H9 (cell line): ENCODE measurements at regions not wholly inside any gene's neighbourhood (a gene's known extent, or its start where the extent isn't known, plus 50 kb on each side); places are given as distances from the start of the nearest gene placed in this dataset.

Experiments used
- DNase-seq: peaks from one replicate; pipeline ENCODE4 v3.0.0-alpha.2; 2017
- H2AFZ ChIP-seq: one replicate; pipeline ENCODE4 v1.6.1; 2013; ENCODE audit warnings: mild to moderate bottlenecking, low read length, control low read depth, moderate library complexity
- H2AK5ac ChIP-seq: 2 replicates; pipeline ENCODE4 v1.6.1; 2013; ENCODE audit warnings: low read length, control low read depth, mixed read lengths; ENCODE audit not compliant: insufficient read length
- H2BK120ac ChIP-seq: one replicate; pipeline ENCODE4 v1.6.1; 2013; ENCODE audit warnings: low read depth, mild to moderate bottlenecking, low read length, control low read depth, inconsistent platforms; ENCODE audit not compliant: poor library complexity, severe bottlenecking
- H2BK12ac ChIP-seq: 2 replicates; pipeline ENCODE4 v1.6.1; 2013; ENCODE audit warnings: low read length, control low read depth, mixed read lengths, low read depth; ENCODE audit not compliant: insufficient read length
- H2BK15ac ChIP-seq: 2 replicates; pipeline ENCODE4 v1.6.1; 2013; ENCODE audit warnings: low read depth, low read length, control low read depth
- H2BK20ac ChIP-seq: one replicate; pipeline ENCODE4 v1.6.1; 2013; ENCODE audit warnings: low read depth, mild to moderate bottlenecking, low read length, control low read depth, inconsistent platforms; ENCODE audit not compliant: poor library complexity, severe bottlenecking
- H2BK5ac ChIP-seq: 2 replicates; pipeline ENCODE4 v1.6.1; 2013; ENCODE audit warnings: low read length, control low read depth, mixed read lengths; ENCODE audit not compliant: insufficient read length
- H3K14ac ChIP-seq: 2 replicates; pipeline ENCODE4 v1.6.1; 2013; ENCODE audit warnings: low read length, control low read depth; ENCODE audit not compliant: insufficient read depth
- H3K18ac ChIP-seq: 2 replicates; pipeline ENCODE4 v1.6.1; 2013; ENCODE audit warnings: low read depth, mild to moderate bottlenecking, mixed read lengths, low read length, control low read depth; ENCODE audit not compliant: insufficient read length
- H3K23ac ChIP-seq: 2 replicates; pipeline ENCODE4 v1.6.1; 2013; ENCODE audit warnings: low read length, control low read depth, mixed read lengths, low read depth; ENCODE audit not compliant: insufficient read length
- H3K23me2 ChIP-seq: 2 replicates; pipeline ENCODE4 v1.6.1; 2013; ENCODE audit warnings: low read depth, mild to moderate bottlenecking, mixed read lengths, low read length, control low read depth; ENCODE audit not compliant: insufficient read length, poor library complexity, severe bottlenecking
- H3K27ac ChIP-seq: 2 replicates; pipeline ENCODE4 v1.5.1; 2013; ENCODE audit warnings: low read length, control low read depth, mixed read lengths, low read depth; ENCODE audit not compliant: insufficient read length
- H3K27me3 ChIP-seq: 2 replicates; pipeline ENCODE4 v1.6.1; 2013; ENCODE audit warnings: low read length, control low read depth, inconsistent platforms; ENCODE audit not compliant: insufficient read depth
- H3K4ac ChIP-seq: 2 replicates; pipeline ENCODE4 v1.6.1; 2013; ENCODE audit warnings: low read depth, mild to moderate bottlenecking, control low read depth, inconsistent platforms, low read length, moderate library complexity
- H3K4me1 ChIP-seq: 2 replicates; pipeline ENCODE4 v1.6.1; 2013; ENCODE audit warnings: low read length, control low read depth, inconsistent platforms; ENCODE audit not compliant: insufficient read depth
- H3K4me2 ChIP-seq: 2 replicates; pipeline ENCODE4 v1.6.1; 2013; ENCODE audit warnings: low read length, control low read depth, mixed read lengths; ENCODE audit not compliant: insufficient read length, insufficient read depth
- H3K56ac ChIP-seq: 2 replicates; pipeline ENCODE4 v1.6.1; 2013; ENCODE audit warnings: low read depth, mild to moderate bottlenecking, mixed read lengths, low read length, control low read depth; ENCODE audit not compliant: insufficient read length
- H3K79me1 ChIP-seq: 2 replicates; pipeline ENCODE4 v1.6.1; 2013; ENCODE audit warnings: low read depth, mild to moderate bottlenecking, moderate library complexity, low read length, control low read depth, inconsistent platforms; ENCODE audit not compliant: insufficient read depth, poor library complexity, severe bottlenecking
- H3K79me2 ChIP-seq: 2 replicates; pipeline ENCODE4 v1.6.1; 2013; ENCODE audit warnings: low read length, control low read depth, inconsistent platforms; ENCODE audit not compliant: insufficient read depth
- H3K9ac ChIP-seq: 2 replicates; pipeline ENCODE4 v1.6.1; 2013; ENCODE audit warnings: low read length, control low read depth, mixed read lengths; ENCODE audit not compliant: insufficient read length; ENCODE audit errors: extremely low read depth
- H3K9me3 ChIP-seq: one replicate; pipeline ENCODE4 v1.6.1; 2013; ENCODE audit warnings: low read depth, low read length, inconsistent platforms; ENCODE audit not compliant: control insufficient read depth
- H3T11ph ChIP-seq: one replicate; pipeline ENCODE4 v1.6.1; 2013; ENCODE audit warnings: mild to moderate bottlenecking, low read length, control low read depth, inconsistent platforms
- H4K20me1 ChIP-seq: one replicate; pipeline ENCODE4 v1.6.1; 2013; ENCODE audit not compliant: control insufficient read depth, insufficient read length, insufficient read depth
- H4K5ac ChIP-seq: 2 replicates; pipeline ENCODE4 v1.6.1; 2013; ENCODE audit warnings: low read depth, mild to moderate bottlenecking, mixed read lengths, low read length, control low read depth; ENCODE audit not compliant: insufficient read length
- H4K8ac ChIP-seq: replicated peaks from 2 replicates; pipeline ENCODE4 v1.6.1; 2013; ENCODE audit warnings: low read length, control low read depth, mixed read lengths, low read depth; ENCODE audit not compliant: insufficient read length
- H4K91ac ChIP-seq: 2 replicates; pipeline ENCODE4 v1.6.1; 2013; ENCODE audit warnings: low read depth, mild to moderate bottlenecking, moderate library complexity, mixed read lengths, low read length, control low read depth; ENCODE audit not compliant: insufficient read length
- H3K27ac Mint-ChIP-seq, 3 experiments: 2 replicates in 2 of 3; 3 replicates in 1 of 3; pipeline ENCODE4 v1.8.0; 2020 to 2021; ENCODE audit warnings: mixed read lengths in 3 of 3, mild to moderate bottlenecking in 1 of 3, moderate library complexity in 1 of 3
- H3K27me3 Mint-ChIP-seq: 2 replicates; pipeline ENCODE4 v1.8.0; 2021; ENCODE audit warnings: low read depth, mild to moderate bottlenecking, moderate library complexity, mixed read lengths
- H3K36me3 Mint-ChIP-seq, 3 experiments: 2 replicates in 2 of 3; 3 replicates in 1 of 3; pipeline ENCODE4 v1.8.0; 2020 to 2021; ENCODE audit warnings: low read depth in 3 of 3, mixed read lengths in 3 of 3; ENCODE audit not compliant: insufficient read depth in 1 of 3
- H3K4me1 Mint-ChIP-seq, 2 experiments: 2 replicates each; pipeline ENCODE4 v1.8.0; 2020; ENCODE audit warnings: mixed read lengths in 2 of 2
- H3K4me3 Mint-ChIP-seq, 2 experiments: 2 replicates in 1 of 2; 3 replicates in 1 of 2; pipeline ENCODE4 v1.8.0; 2020 to 2021; ENCODE audit warnings: mild to moderate bottlenecking in 2 of 2, mixed read lengths in 2 of 2, moderate library complexity in 1 of 2
- H3K9me3 Mint-ChIP-seq, 2 experiments: 2 replicates in 1 of 2; 3 replicates in 1 of 2; pipeline ENCODE4 v1.8.0; 2020; ENCODE audit warnings: mild to moderate bottlenecking in 2 of 2, mixed read lengths in 2 of 2, moderate library complexity in 1 of 2
- CTCF ChIP-seq: fragments of 200-600 bp; sonication (generic); conservative IDR thresholded peaks from 3 replicates; pipeline ENCODE4 v1.8.0; 2021; ENCODE audit warnings: antibody characterized with exemption, mild to moderate bottlenecking
- WGBS: extraction: QIAGEN DNeasy Blood & Tissue Kit; methylation state at CpG from one replicate; pipeline ENCODE4 v1.1.7; 2013; ENCODE audit warnings: missing lambda C conversion rate, low lambda C conversion rate, mixed read lengths; ENCODE audit not compliant: insufficient read length; ENCODE audit errors: extremely low coverage; 5-methylcytosine and 5-hydroxymethylcytosine counted together

GRCh38 chr21:28212061-28212460 is 780.6 kb downstream of the LTN1 start:
- Histone ChIP-seq H3T11ph (no peak overlapping the region), H2BK20ac (no peak overlapping the region), H2BK120ac (no peak overlapping the region), H4K8ac (no peak overlapping the region), H4K20me1 (no peaks in the 10 kb centered on the region), H3K23ac (no peak overlapping the region), H3K9ac (no peak overlapping the region), H3K23me2 (no peaks in the 10 kb centered on the region), H3K27ac (no peak overlapping the region), H2BK12ac (no peak overlapping the region), H3K4me2 (no peak overlapping the region), H3K79me1 (no peaks in the 10 kb centered on the region), H3K14ac (no peak overlapping the region), H3K56ac (no peak overlapping the region), H2AFZ (no peak overlapping the region), H3K4ac (no peak overlapping the region), H2AK5ac (no peak overlapping the region), H3K18ac (no peak overlapping the region), H4K91ac (no peak overlapping the region), H3K27me3 (no peaks in the 10 kb centered on the region), H3K79me2 (no peaks in the 10 kb centered on the region), H2BK5ac (no peak overlapping the region), H4K5ac (no peak overlapping the region), H3K4me1 (no peaks in the 10 kb centered on the region), H2BK15ac (no peak overlapping the region), H3K9me3 (no peaks in the 10 kb centered on the region)
- Mint-ChIP-seq H3K4me3 (no peak overlapping the region), H3K9me3 (no peaks in the 10 kb centered on the region), H3K27ac (no peak overlapping the region), H3K36me3 (no peaks in the 10 kb centered on the region; a peak in 1 of 7 replicates), H3K27me3 (no peaks in the 10 kb centered on the region), H3K4me1 (no peaks in the 10 kb centered on the region)
- TF ChIP-seq CTCF: no peak
- no CpG with 5 or more reads among the region's 2 CpGs for WGBS
- no peak for DNase-seq
